GM12892 (cell line): ENCODE measurements at regions not wholly inside any gene's neighbourhood (a gene's known extent, or its start where the extent isn't known, plus 50 kb on each side); places are given as distances from the start of the nearest gene placed in this dataset.

Source experiments
- POLR2A ChIP-seq: IDR thresholded peaks from 2 replicates; pipeline ENCODE4 v1.6.1; 2011; ENCODE audit warnings: low read depth, low read length, control low read depth
- POLR2AphosphoS5 ChIP-seq: IDR thresholded peaks from 2 replicates; pipeline ENCODE4 v1.6.1; 2011; ENCODE audit warnings: low read depth, low read length, control low read depth
- TAF1 ChIP-seq: IDR thresholded peaks from 2 replicates; pipeline ENCODE4 v1.6.1; 2011; ENCODE audit warnings: low read depth, mild to moderate bottlenecking, control low read depth, low read length, borderline replicate concordance

DNA sequence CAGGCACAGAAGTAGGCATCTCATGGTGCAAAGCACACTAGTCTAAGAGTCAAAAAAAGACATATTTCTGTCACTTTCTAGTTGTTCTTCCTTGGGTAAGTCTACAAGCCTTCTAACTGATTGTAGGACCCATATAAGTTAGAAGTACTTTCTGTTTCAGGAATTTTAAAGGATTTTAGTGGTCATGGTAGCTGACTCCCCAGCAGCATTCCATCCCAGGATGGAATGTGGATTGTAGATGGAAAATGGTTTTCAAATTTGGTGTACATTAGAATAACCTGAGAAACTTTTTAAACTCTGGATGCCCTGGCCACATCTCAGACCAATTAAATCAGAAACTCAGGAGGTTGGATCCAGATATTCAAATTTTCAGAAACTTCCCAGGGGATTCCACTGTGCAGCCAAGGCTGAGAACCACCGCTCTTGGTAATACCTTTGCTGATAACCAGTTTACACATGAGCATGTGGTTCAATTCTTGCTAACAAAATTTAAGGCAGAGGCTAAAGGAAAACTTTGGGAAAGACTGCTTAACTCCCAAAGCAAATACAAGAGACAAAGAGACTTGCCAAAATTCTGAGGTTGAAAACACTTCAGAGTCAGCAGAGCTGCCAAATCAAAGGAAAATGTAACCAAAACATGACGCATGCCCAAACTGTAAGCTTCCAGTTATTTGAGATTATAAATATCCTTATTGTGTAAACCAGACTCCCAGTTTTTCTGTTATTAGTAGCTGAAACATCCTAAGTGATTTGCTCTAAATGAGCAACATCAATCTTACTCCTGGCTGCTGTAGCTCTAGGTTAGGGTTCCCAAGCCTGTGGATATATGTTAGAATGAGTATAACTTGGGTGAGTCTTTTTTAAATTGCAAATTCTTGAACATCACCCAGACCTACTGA lies 145.4 kb upstream of the MTAP start:
- no peak for TF ChIP-seq POLR2A
- TF ChIP-seq POLR2AphosphoS5: no peak
- TF ChIP-seq TAF1: no peak
